Spleen (tissue), 11 donors: ENCODE measurements at regions not wholly inside any gene's neighbourhood (a gene's known extent, or its start where the extent isn't known, plus 50 kb on each side); places are given as distances from the start of the nearest gene placed in this dataset.
"Not testable (repeated sequence)": the region's sequence is repeated elsewhere in the genome, so short reads cannot be mapped to it uniquely, and the experiment has no call there.

ENCODE experiments used
- DNase-seq: peaks from one replicate; pipeline ENCODE4 v3.0.0-alpha.2; 2020
- H3K27ac ChIP-seq, 8 donors: fragments of 200-600 bp; sonication (generic) in 7 of 8; 1 replicate in 4 of 8; 2 replicates in 4 of 8; pipeline versions ENCODE4 v1.5.0 to v1.8.0; 2016 to 2021; ENCODE audit warnings: inconsistent platforms in 4 of 8, mild to moderate bottlenecking in 4 of 8, moderate library complexity in 1 of 8
- H3K27me3 ChIP-seq, 7 donors: fragments of 200-600 bp; sonication (generic) in 6 of 7; replicated peaks in 1 of 7; 1 replicate in 4 of 7; 2 replicates in 3 of 7; pipeline versions ENCODE4 v1.5.0 to v1.8.0; 2016 to 2021; ENCODE audit warnings: inconsistent platforms in 3 of 7, mild to moderate bottlenecking in 1 of 7
- H3K36me3 ChIP-seq, 6 donors: fragments of 200-600 bp; sonication (generic) in 5 of 6; 1 replicate in 4 of 6; 2 replicates in 2 of 6; pipeline versions ENCODE4 v1.5.0 to v1.8.0; 2016 to 2021; ENCODE audit warnings: inconsistent platforms in 2 of 6
- H3K4me1 ChIP-seq, 6 donors: fragments of 200-600 bp; sonication (generic) in 5 of 6; 1 replicate in 3 of 6; 2 replicates in 3 of 6; pipeline versions ENCODE4 v1.5.0 to v1.8.0; 2016 to 2021; ENCODE audit warnings: inconsistent platforms in 3 of 6
- H3K4me3 ChIP-seq, 8 donors: fragments of 200-600 bp; sonication (generic) in 7 of 8; 1 replicate in 4 of 8; 2 replicates in 4 of 8; pipeline versions ENCODE4 v1.5.0 to v1.8.0; 2016 to 2021; ENCODE audit warnings: inconsistent platforms in 4 of 8, mild to moderate bottlenecking in 4 of 8, moderate library complexity in 2 of 8
- H3K9me3 ChIP-seq, 8 donors: fragments of 200-600 bp; sonication (generic) in 7 of 8; 1 replicate in 4 of 8; 2 replicates in 4 of 8; pipeline versions ENCODE4 v1.5.0 to v1.8.0; 2016 to 2021; ENCODE audit warnings: inconsistent platforms in 4 of 8
- POLR2A ChIP-seq, 3 donors: fragments of 450-650 bp; IDR thresholded peaks; one replicate each; pipeline ENCODE4 v1.5.1; 2017; ENCODE audit warnings: antibody characterized with exemption in 3 of 3, mild to moderate bottlenecking in 1 of 3
- POLR2AphosphoS5 ChIP-seq, 3 donors: sonication (generic); formaldehyde crosslinking; IDR thresholded peaks; one replicate each; pipeline ENCODE4 v1.5.1; 2017; ENCODE audit warnings: antibody characterized with exemption in 3 of 3
- WGBS, 5 donors: extraction: QIAGEN DNeasy Blood & Tissue Kit in 3 of 5; methylation state at CpG; one replicate each; pipeline versions ENCODE4 v1.1.5 to v1.1.7; 2013 to 2018; 5-methylcytosine and 5-hydroxymethylcytosine counted together
- intact Hi-C: fragments of 100-400 bp; cut with DNase I; formaldehyde crosslinking; loops from one replicate; pipeline ENCODE4 v1.15.0; 2023; ENCODE audit warnings: low total_unique reads
- TF ChIP-seq, protein P1 (sequence below), 11 experiments: fragments of 200-600 bp in 7 of 11; fragments of 450-650 bp in 4 of 11; sonication (generic) in 4 of 11; IDR thresholded peaks in 8 of 11; conservative IDR thresholded peaks in 3 of 11; 1 replicate in 7 of 11; 2 replicates in 4 of 11; pipeline versions ENCODE4 v1.4.0 to v1.8.0; 2016 to 2021; ENCODE audit warnings: antibody characterized with exemption in 11 of 11, inconsistent platforms in 4 of 11, mild to moderate bottlenecking in 1 of 11
- donor health status: healthy with polysubstance abuse.
- donor health status: DM: no; HTN: no; CAD: no; lungs with moderate emphysema.
- donor health status: DM: no; HTN: no; CAD: no.
- donor health status: Bipolar disorder and iron deficiency.
- donor health status: healthy.
- donor health status: DM: no; HTN: no; CAD: no.
- donor health status: DM: yes; HTN: yes; CAD: no.

DNA sequence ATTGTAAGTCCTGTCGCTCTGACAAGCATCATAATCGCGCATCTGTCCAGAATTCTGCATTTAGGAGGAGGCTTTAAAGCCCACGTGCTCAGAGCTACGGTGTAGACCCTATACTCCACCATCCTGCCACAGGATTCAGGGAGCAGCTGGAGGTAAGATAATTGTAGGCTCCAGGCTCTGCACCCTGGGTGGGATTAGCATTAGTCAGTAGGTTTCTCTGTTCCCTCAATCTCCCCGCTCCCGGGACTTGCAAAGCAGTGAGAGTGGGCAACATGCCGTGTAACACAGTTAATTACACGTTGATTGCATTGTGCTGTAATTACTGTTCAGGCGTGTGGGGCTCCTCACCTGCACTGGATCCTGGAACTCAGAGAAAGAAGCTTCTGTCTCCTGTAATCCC, 89.3 kb upstream of the CUX1 start:
- WGBS, 5 donors = 81 to 95% (median 86%) methylated on average over 8 to 10 of the region's 10 CpGs
- intact Hi-C loops = no loop called here
- Histone ChIP-seq H3K4me1 (peaks cover 0 to 13% (median under 1%) of the 10 kb centered on the region in 6 donors), H3K9me3 (peaks cover 0 to 10% (median 2%) of the 10 kb centered on the region in 8 donors), H3K4me3 (no peak overlapping the region), H3K27me3 (no peaks in the 10 kb centered on the region), H3K36me3 (no peaks in the 10 kb centered on the region), H3K27ac (no peak overlapping the region)
- no peak for DNase-seq
- TF ChIP-seq POLR2AphosphoS5 (IDR thresholded peaks at IDR 0.05) (no peak), POLR2A (IDR thresholded peaks at IDR 0.05) (no peak)
- TF ChIP-seq, protein P1, sequence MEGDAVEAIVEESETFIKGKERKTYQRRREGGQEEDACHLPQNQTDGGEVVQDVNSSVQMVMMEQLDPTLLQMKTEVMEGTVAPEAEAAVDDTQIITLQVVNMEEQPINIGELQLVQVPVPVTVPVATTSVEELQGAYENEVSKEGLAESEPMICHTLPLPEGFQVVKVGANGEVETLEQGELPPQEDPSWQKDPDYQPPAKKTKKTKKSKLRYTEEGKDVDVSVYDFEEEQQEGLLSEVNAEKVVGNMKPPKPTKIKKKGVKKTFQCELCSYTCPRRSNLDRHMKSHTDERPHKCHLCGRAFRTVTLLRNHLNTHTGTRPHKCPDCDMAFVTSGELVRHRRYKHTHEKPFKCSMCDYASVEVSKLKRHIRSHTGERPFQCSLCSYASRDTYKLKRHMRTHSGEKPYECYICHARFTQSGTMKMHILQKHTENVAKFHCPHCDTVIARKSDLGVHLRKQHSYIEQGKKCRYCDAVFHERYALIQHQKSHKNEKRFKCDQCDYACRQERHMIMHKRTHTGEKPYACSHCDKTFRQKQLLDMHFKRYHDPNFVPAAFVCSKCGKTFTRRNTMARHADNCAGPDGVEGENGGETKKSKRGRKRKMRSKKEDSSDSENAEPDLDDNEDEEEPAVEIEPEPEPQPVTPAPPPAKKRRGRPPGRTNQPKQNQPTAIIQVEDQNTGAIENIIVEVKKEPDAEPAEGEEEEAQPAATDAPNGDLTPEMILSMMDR (IDR thresholded peaks at IDR 0.05 in 8 of 11, conservative IDR thresholded peaks at IDR 0.05 in 3 of 11) = no peak

GRCh38 chr7:101728873-101729240, 88.6 kb upstream of the CUX1 start:
- H3K9me3 ChIP-seq, H3K27me3 ChIP-seq, H3K27ac ChIP-seq, DNase-seq, intact Hi-C loops, H3K4me3 ChIP-seq, H3K36me3 ChIP-seq: not testable (repeated sequence)
- peaks cover 0 to 20% (median 5%) of the 10 kb centered on the region in 6 donors for H3K4me1 ChIP-seq
- WGBS, 5 donors = 30 to 59% (median 40%) methylated on average over 6 of the region's 6 CpGs

DNA sequence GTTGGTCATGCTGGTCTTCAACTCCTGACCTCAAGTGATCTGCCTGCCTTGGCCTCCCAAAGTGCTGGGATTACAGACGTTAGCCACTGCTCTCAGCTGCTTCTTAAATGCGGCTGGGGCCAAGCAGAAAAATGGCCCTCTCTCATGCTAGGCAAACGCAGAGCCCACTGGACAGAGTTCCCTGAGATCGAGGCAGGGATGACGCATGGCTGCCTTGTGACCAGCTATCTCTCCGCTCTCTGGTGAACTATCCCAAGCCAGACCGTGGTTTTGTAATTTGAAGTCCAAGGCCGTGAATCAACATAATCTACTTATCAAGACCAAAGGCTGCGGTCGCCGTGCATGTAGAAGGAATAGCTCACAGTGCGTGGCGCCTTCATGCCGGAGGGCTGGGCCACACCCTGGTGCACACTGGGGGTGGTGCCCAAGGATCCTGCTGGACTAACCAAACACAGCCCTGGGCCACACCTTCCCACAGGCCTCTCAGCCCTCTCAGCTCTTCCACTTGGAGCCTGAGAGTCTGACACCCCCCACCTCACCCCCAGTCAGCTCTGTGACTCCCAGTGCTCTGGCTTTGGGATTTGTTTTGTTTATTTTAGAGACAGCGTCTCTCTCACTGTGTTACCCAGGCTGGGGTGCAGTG, 88.1 kb upstream of the CUX1 start:
- intact Hi-C loops = no loop called here
- WGBS, 5 donors = 72 to 92% (median 79%) methylated on average over 13 to 15 of the region's 15 CpGs
- H3K27ac ChIP-seq = no peak overlapping the region
- TF ChIP-seq, protein P1 (IDR thresholded peaks at IDR 0.05 in 8 of 11, conservative IDR thresholded peaks at IDR 0.05 in 3 of 11) = no peak
- TF ChIP-seq POLR2AphosphoS5 (IDR thresholded peaks at IDR 0.05) (no peak), POLR2A (IDR thresholded peaks at IDR 0.05) (no peak)
- no peak overlapping the region for H3K4me3 ChIP-seq
- peaks cover 0 to under 1% (median 0%) of the 10 kb centered on the region in 8 donors for H3K9me3 ChIP-seq
- no peaks in the 10 kb centered on the region for H3K27me3 ChIP-seq
- DNase-seq = no peak
- H3K36me3 ChIP-seq = no peaks in the 10 kb centered on the region
- H3K4me1 ChIP-seq = peaks cover 0 to 25% (median 7%) of the 10 kb centered on the region in 6 donors

GRCh38 chr7:101731502-101732084, 85.8 kb upstream of the CUX1 start:
- H3K36me3 ChIP-seq = no peaks in the 10 kb centered on the region
- 84 to 91% (median 86%) methylated on average over 11 of the region's 11 CpGs for WGBS, 5 donors
- no peaks in the 10 kb centered on the region for H3K9me3 ChIP-seq
- no peak overlapping the region for H3K27ac ChIP-seq
- no peak overlapping the region for H3K4me3 ChIP-seq
- no peaks in the 10 kb centered on the region for H3K27me3 ChIP-seq
- TF ChIP-seq, protein P1 (IDR thresholded peaks at IDR 0.05 in 8 of 11, conservative IDR thresholded peaks at IDR 0.05 in 3 of 11) = no peak
- TF ChIP-seq POLR2A (IDR thresholded peaks at IDR 0.05) (no peak), POLR2AphosphoS5 (IDR thresholded peaks at IDR 0.05) (no peak)
- DNase-seq = no peak
- H3K4me1 ChIP-seq = peaks cover 0 to 26% (median 8%) of the 10 kb centered on the region in 6 donors
- intact Hi-C loops = no loop called here
